NCI-H1417 treated with DMSO at 0.1 percent for 48 hours (cell line): ENCODE measurements at regions not wholly inside any gene's neighbourhood (a gene's known extent, or its start where the extent isn't known, plus 50 kb on each side); places are given as distances from the start of the nearest gene placed in this dataset.

Source experiments
- DNase-seq: peaks from one replicate; lab custom pipeline; 2025; lab: John Stamatoyannopoulos, UW

DNA sequence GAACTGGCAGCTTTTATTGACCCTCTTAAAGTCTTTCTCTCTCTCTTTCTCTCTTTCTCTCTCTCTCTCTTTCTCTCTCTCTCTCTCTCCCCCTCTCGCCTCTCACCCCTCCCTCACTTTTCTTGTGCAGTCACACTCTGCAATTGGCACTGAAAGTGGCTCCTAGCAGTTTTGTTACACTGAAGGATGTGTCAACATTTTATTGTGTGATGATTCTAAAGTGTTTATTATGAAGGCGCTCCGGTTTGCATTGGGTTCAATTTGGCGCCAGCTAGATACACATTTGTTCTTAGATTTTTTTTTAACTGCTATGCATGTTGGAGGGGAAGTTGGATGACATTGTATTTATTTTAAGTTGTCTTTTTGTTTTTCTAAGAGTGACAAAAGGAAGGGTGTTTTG, 64.0 kb upstream of the CHRM3 start:
- DNase-seq: no peak

DNA sequence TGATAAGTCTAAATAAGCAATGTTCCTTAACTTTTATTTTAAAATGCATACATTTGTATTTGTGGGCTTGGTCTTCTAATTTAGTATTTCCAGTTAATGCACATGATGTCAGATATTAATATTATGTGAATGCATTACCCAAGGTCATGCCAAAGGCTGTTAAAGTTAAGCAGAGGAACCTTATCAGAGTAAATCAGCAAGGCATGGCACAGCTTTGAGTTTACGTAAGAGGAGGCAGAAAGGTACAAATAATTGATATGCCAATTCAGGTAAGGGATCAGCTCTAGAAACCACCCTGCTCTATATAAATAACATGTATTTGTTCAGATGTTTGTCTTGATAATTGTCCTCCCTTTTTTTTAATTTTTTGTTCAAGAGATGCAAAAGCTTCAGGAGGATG, 64.5 kb upstream of the CHRM3 start:
- no peak for DNase-seq

DNA sequence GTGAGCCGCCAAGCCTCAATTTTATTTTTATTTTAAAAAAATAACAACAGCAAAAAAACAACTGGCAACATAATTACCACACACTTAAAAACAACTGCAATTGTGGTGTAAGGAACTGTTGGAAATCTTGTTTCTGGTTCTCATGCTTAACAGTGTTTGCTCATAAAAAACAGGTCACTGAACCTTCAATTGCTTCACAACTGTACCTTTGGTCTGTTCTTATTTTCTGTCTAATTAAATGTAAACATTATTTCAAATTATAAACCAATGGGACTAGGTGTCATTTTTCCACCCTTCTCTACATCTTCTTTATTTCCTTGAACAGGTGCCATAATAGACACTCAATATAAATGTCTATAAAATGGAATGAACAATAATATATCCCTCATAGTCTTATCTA, 68.4 kb upstream of the CHRM3 start:
- no peak for DNase-seq

DNA sequence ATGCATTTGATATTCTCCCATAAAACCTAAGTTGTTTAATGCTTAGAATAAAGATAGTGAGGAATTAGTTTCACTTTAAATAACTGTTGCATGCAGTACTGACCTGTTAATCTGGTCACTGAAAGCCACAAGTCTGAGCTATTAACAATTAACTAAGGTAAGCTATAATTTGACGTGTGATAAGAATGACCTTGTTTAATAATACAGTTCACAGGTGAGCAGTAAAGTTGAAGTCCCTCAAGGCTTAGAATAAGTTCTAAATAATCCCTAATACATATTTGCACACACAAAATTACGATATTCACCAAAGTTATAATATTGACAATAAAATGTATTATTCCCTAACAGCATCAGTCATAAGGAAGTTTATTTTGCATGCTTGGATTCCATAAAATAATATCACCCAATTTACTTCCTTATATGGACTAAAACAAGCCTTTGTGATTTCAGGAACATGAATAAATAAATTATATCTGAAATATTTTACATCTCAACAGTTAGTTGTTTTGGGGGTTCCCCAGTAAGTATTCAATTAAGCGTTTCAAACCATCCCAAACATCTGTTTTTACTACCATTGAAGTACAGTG, 70.6 kb upstream of the CHRM3 start:
- DNase-seq: no peak

DNA sequence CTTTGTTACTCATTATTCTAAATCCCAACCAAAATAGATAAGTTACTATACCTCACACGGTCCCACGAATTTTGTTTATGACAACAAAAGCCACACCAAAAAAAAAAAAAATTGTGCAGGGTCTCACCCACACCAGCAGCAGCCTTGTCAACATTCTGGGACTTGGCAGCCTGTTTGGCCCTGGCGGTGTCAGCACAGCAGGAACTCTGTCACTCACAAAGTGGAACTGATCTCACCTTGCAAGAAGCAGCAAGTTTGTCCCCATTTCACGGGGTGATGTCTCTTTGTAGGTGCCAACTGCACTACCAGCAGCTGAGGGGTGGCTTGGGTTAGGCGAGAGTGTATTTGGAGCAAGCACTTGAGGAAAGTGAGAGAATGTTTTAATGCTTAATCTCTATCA, 75.0 kb upstream of the CHRM3 start:
- DNase-seq: no peak

DNA sequence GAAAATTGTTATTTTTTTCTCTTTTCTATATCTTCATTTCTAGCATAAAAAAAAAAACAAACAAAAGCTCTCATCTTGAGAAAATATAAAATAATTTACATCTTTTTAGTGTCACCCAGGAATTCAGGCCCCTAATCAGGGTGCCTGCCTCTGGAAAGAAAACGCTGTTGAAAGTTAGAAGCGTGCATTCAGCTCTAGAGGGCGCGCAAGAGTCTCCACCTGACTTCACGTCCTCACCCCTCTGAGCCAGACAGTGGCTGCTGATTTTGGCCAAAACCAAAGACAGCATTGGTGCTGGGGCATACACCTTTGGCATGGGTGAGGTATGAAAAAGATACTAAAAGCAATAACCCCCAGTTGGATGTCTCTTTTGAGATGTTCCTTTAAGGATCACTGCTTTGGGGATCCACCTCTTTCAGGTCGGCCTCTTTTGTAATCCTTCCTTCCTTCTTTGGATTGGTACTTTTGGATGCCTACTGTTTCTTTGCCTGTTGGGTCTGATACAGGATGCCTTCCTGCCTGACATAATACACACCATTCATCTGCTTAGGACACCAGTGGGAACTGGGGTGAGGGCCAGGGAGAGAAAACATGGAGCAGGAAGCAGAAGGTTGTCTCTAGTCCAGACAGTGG, 77.6 kb upstream of the CHRM3 start:
- DNase-seq: no peak

DNA sequence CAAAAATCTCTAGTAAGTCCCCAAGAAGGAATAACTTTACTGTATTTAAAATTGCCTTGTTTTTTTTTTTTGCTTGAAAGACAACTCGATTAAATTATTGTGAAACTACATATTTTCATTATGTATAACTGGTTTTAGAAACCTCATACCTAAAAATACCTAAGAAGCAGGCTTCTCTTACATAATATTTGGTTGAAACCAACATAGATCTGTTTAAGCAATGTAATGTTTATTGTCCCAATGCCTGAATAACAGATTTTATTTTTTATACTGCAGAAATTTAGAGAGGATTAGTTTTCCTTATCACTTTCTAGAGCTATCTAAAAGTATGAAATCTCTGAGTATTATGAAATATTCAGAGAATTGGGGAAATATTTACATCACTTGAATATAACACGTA, 78.5 kb upstream of the CHRM3 start:
- no peak for DNase-seq

DNA sequence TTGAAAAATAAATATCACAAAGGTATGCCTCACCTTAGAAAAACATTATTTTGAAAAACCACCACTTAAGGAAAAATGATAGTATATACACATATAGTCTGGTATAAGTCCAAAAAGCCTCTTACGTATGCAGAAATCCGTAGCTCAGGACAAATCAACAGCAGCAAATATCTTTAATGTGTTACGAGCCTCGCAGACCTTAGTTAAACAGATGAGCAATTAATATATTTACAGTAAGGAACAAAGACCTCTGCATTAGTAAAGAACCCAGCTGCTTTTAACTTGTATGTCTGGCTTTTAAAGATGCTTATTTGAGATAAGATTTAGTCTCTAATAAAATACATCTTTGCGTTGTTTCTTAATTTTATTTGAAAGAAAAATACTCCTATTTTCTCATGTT, 79.9 kb upstream of the CHRM3 start:
- DNase-seq: no peak

DNA sequence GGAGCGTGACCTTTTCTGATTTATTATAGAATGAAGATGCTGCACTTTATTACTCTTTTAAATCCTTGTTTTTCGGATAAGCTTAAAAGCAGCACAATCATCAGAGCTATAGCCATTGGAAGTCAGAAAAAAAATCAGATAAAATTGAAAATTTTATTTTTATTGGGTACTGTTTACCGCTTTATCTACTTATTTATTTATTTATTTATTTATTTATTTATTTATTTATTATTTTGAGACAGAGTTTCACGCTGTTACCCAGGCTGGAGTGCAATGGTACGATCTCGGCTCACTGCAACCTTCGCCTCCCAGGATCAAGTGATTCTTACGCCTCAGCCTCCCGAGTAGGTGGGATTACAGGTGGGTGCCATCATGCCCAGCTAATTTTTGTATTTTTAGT, 83.1 kb upstream of the CHRM3 start:
- DNase-seq: no peak

DNA sequence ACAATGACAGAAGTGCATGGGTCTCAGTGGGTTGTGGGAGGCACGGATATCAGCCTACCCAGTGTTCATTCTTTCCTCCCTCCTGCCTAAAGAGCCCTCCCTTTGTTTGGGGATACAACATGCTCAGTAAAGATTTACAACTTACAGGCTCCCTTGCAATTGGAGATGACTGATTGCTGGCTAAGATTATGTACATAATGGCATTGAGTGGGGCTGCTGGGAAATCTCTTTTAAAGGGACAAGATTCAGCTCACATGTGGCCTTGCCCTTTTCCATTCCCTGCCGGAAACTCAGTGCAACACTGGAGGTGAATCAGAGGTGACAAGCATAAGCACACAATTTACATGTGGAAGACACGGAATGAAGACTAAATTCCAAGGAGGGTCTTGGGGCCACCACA, 83.7 kb upstream of the CHRM3 start:
- DNase-seq: no peak

DNA sequence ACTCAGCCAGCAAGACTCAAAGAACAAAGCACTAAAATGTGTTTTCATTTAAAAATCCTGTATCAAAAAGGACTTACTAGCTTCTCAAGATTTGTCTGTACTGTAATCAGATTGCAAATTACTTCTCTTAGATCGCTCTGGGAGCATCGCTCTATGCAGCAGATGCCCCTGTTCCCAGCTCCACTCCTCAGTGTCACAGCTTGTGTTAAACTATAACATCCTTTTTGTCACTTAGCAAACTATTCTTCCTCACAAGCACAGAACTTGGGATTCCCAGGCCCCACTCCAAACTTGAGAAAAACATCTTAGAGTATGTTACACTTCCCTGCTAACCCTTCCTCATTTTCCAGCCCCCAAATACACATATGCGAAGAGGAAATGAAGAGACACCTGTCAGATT, 85.1 kb upstream of the CHRM3 start:
- no peak for DNase-seq

DNA sequence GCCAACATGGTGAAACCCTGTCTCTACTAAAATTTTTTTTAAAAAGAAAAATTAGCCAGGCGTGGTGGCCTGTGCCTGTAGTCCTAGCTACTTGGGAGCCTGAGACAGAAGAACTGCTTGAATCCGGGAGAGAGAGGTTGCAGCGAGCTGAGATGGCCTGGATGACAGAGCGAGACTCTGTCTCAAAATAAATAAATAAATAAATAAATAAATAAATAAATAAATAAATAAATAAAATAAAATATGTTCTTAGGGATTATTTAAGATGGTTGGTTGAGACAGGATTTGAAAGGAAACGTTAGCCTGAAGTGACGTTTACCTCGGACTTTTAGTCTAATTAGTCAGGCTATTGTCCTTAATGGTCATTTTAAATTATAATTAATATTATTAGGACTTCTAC, 88.5 kb upstream of the CHRM3 start:
- DNase-seq: no peak

DNA sequence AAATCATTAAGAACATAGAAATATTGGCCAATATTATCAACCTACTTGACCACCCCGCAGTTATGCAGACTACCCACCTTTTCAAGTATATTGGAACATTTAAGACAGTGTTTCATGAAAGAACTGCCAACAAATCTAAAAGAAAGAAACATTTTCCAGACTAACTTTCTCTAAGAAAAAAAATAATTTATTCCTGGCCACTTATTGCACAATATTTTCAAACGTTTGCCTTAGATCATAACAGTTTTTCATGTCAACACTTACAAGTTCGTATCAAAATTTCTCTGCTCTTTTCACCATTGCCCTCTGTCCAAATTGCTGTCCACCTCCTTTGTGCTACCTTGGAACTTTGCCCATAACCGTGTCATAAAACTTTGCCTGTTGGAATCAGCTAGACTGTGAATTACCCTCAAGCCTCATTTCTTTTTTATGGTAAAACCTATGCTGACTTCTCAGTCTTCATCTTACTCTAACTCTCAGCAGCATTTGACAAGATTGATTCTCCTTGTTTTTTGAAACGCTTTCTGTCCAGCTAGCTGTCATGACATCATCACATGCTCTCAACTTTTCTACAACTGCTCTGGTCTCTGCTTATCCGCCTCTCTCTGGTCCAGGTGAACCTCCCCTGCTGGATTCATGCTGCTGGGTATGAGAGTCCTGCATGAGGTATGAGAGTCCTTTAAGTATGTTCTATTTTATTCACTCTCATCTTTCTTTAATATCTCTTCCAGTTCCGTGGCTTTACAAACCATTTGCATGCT, 92.8 kb upstream of the CHRM3 start:
- DNase-seq: no peak

DNA sequence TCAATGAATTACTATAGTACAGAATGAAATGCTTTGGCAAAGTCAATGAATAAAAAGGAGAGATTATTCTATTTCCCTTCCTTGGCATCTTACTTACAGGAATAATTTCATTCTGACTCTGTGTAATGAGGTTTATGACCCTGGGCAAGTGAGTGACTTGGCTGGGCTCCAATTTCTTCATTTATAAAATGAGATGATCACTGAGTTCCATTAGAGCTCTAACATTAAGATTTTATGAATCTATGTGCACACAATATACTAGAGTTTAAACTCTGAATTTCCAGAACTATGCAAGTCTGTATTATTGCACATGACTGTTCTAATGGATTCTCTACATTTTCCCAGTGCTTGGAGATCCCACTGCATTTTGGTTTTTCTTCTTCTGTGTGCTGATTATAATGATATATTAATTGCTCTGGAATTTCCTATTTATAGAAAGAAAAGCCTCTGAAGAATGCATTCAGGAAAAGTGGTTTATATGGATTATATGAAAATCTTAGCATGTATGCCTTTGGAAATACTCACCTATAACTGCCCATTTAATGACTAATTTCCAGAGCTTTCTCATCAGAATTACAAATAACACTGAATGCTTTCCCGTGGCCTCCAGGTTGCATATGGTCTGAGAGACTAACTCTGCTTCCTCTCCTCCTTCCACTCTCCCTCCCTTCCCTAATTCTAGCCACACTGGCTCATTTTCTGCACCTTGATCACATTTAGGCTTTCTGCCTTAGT, 97.4 kb upstream of the CHRM3 start:
- no peak for DNase-seq

DNA sequence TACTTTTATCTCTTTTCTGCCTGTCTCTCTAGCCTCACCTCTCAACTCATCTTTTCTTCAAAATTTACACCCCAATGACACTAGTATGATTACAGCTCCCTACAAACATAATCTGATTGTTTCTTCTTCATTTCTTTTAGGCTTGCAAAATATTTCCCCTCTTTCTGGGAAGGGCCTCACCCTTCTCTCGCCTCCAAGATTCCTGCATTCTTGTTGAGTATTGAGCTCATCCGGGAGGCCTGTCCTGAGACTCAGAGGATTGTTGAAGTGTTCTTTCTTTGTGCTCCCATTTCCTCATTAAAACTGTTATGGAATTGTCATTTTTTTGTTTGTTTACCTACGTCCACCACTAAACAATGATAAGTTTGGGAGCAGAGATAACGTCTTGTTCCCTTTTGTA, 99.1 kb upstream of the CHRM3 start:
- DNase-seq: no peak

DNA sequence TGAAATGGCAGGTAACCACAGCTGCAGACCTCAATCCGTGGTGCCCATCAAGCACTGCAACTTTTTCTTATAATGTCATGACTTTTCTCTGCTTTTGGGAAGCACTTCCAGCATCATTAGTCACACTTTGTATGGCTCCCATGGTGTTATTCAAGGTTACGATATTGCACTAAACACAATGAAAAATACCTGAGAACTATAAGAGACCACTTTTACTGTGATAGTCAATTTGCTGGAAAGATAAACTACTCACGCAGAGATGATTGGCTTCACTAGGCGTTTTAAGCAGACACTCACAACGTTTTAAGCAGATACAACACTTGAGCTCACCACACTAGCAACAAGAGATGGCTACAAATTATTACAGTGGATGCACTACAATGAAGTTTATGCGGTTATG, 103.2 kb upstream of the CHRM3 start:
- DNase-seq: no peak

DNA sequence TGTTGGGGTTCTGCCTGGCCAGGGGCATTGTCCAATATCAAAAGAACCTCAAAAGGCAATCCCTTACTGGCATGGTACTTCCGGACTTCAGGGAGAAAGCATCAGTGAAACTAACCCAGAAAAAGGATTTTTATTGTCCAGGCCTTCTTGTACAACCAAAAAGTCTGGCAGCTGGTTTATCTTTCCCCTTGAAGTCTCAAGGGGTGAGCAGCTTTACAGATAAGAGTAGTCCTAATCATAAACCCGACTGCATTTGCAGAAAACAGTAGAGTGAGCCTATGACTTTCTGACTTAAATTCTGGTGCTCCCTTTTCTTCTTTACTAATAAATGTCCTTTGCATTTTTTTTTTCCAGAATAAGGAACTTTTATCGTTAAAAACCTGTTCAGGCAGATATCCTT, 104.0 kb upstream of the CHRM3 start:
- no peak for DNase-seq

DNA sequence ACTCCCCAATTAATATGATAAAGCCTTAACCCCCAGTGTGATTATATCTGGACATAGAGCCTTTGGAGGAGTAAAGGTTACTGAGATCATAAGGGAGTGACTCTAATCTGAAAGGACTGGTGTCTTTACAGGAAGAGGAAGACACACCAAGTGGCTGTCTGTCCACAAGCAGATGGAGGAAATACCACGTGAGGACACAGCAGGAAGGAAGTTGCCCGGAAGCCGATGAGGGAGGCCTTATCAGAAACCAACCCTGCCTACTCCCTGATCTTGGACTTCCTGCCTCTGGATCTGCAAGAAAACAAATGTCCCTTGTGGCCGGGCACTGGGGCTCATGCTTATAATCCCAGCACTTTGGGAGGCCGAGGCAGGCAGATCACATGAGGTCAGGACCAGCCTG, 110.3 kb upstream of the CHRM3 start:
- no peak for DNase-seq

DNA sequence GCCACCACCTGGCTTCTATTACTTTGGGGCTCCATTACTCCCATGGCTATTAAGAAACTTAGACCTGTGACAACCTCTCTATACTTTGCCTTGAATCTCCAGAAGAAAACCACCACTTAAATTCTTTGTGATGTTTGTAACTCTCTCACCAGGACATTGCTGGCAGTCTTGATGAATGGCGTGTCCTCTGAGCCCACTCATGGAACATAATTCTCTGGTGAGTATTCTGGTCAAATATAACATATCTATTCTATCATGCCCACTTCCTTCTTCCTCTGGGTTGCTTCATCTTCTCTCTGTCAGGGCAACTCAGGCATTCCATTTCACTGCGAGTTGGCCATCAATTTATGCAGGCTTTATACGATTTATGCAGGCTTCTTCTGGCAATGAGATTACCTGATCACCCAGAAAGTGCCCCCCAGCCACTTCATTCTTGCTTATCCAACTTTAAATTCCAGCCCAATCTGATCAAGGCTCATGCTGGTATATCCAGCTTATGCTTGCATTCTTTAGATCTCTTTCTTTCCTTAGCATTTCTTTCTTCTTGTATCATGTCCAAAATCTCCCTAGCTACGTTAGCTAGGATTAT, 112.0 kb upstream of the CHRM3 start:
- no peak for DNase-seq

DNA sequence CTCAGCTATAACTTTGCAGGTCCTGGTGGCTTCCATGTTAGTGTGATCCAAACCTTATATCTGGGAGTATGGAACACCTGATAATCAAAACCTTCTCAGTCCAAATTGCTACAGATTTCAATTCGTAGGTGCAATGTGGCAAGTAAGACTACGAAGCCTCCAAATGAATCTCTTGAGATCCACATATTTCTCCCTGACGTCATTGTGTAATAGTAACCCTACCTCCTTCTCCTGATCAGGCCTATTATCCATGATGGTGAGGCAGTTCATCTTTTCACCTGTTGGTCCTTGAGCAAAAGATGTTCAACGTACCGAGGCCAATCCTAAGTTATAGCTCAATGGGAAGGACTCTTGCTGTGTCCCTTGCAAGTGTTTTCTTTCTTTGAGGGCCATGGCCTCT, 115.9 kb upstream of the CHRM3 start:
- no peak for DNase-seq

DNA sequence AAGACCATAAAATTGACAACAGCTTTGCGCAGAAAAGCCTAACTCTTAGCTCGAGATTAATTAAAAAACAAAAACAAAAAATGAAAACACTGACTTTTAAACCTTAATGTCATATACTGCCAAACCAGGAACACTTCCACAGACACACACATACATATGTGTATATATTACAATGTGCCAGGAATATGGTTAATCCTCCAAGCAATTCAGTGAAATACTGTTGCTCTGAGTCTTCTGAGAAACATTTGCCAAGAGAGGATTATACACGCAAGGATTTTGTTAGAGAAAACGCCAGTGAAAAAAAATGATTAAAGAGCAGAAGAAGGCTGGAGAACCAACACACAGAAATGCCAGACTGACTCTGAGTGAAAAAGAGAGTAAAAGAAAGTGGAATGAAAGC, 116.7 kb upstream of the CHRM3 start:
- no peak for DNase-seq

DNA sequence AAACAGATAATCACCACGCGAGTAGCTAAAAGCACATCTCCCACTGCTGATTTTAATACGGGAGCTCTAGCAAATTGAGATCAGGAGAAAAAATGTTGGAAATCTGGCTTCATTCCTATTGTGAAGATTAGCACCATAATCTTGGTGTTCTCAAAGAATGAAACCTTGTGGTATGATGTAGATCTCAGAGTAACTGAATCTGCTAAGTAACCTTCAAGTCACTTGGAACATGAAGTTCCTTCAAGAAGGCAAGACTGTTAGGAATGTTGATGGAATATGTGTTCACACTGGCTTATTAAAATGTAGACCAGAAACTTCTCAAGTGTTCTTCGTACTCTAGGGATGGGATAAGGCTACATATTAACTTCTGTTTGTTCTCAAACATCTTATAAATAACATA, 117.4 kb upstream of the CHRM3 start:
- no peak for DNase-seq

DNA sequence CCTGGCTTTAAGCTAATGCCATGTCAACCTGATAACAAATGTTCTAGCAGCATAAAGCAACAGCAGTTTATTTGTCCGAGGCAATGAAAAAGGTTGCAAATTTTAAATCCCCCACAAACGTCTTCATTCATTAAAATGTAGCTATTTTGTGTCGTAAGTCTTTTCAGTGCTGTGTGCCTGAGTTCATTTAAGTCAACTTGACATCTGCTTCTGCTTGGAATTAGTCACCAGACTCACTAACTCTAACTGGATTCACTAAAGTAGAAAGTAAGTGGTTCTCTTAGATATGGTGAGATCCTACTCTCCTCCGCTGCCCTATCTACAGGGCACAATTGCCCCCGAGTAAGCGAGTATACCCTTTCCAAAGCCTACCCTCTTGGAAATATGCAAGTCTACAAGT, 118.4 kb upstream of the CHRM3 start:
- DNase-seq: no peak
